ENCODE measurements at regions not wholly inside any gene's neighbourhood (a gene's known extent, or its start where the extent isn't known, plus 50 kb on each side); places are given as distances from the start of the nearest gene placed in this dataset.
"Not testable (repeated sequence)": the region's sequence is repeated elsewhere in the genome, so short reads cannot be mapped to it uniquely, and the experiment has no call there.

GRCh38 chr3:166836836-166837235, 543.3 kb downstream of the ZBBX start:
- no peak for DNase-seq

- no peak for DNase-seq
These were observed 550.2 kb downstream of the ZBBX start for GRCh38 chr3:166829896-166830295.

GRCh38 chr3:166818464-166818863, 561.6 kb downstream of the ZBBX start:
- no peak for DNase-seq

GRCh38 chr3:166817269-166817668, 562.8 kb downstream of the ZBBX start:
- not testable (repeated sequence) for DNase-seq

DNA sequence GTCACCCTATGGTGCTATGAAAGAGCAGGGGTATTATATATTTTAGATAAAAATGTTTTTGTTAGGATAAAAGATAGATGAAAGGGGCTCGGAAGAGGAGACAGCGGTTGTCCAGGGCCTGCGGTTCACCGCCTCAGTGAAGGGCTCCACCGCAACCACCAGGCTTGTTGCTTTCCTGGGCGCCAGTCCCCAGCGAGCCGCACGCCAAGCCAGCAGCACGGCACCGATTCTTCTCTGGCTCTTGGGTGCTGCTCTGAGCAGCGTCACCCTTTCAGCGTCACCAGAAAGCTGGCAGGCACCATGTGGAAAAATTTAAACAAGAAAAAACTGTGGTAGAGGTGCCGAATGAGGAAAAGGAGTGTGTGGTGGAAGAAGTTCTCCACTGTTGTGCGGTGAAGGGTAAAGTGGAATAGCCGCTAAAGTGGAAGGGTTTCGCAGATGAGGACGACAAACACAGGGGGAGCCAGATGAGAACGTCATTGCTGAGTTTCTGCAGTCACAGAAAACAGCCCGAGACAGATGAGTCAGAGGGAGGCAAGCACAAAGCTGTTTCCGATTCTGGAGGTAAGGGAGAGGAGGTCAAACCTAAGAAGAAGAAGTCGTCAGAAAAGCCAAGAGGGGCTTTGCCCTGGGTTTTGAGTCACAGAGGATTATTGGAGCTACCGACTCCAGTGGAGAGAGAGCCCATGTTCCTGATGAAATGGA, 569.2 kb downstream of the ZBBX start:
- no peak for DNase-seq

DNA sequence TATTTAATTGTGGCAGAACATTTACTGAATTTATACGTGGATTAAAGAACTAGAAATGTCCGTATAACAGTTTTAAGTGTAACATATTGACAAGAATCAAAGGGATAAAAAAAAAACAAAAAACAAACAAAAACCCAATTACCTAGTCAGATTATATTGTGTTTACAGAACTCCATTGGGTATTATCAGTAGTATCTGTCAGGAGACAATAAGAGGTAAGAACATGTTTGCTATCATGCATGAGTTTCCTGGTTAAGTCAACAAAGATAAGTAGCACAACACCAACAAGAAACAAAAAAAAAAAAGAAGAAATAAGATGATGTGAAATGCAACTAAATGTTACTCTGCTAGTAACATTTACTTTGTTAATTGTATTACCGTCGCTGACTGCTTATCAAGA, 570.6 kb downstream of the ZBBX start:
- DNase-seq, result no peak

- DNase-seq, result no peak
These were observed 591.2 kb downstream of the ZBBX start for GRCh38 chr3:166788936-166789335.

GRCh38 chr3:166785876-166786275, 594.2 kb downstream of the ZBBX start:
- no peak for DNase-seq

GRCh38 chr3:166783206-166783605, 596.9 kb downstream of the ZBBX start:
- no peak for DNase-seq

DNA sequence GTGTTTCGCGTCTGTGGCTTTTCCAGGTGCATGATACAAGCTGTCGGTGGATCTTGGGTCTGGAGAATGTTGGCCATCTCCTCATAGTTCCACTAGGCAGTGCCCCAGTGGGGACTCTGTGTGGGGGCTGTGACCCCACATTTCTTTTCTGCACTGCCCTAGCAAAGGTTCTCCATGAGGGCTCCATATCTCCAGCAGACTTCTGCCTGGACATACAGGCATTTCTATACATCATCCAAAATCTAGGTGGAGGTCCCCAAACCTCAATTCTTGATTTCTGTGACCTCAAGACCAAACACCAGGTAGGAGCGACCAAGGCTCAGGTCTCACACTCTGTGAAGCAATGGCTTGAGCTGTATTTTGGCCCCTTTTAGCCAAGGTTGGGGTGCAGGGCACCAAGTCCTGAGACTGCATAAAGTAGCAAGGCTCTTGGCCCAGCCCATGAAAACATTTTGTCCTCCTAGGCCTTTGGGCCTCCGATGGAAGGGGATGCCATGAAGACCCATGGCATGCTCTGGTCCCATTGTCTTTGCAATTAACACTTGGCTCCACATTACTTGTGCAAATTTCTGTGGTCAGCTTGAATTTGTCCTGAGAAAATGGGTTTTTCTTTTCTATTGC, 615.3 kb downstream of the ZBBX start:
- no peak for DNase-seq

GRCh38 chr3:166759736-166760513, 620.2 kb downstream of the ZBBX start:
- DNase-seq, result no peak

- DNase-seq, result no peak
These were observed 627.9 kb downstream of the ZBBX start for GRCh38 chr3:166752214-166752613.

DNA sequence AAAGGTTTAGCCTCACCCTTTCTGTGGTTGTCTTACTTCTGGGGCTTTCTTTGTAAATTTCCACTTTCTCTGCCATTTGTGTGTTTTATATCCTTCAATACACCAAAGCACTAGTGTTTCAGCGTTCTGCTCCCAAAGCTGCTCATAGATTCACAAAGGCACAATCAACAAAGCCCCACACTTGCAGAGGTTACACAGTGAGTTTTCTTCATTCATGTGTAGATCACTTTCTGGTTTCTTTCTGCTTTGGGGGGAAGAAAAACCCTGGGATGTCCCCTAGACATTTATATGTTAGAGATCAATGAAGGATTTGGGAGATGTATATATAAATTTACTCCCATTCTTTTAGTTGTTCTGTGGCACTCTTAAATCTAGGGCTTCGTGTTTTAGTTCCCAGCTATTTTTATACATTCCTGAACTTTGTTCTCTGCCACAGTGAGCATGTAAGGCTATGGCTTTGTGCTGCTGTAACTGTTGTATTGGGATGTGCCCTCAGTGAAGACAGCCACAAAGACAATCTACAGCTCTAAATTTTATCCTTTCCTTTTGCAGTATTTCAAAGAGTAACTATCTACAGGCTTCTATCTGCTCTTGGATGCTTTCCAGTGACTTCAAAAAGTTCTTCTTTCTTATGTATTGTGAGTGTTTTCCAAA, 636.5 kb downstream of the ZBBX start:
- no peak for DNase-seq

DNA sequence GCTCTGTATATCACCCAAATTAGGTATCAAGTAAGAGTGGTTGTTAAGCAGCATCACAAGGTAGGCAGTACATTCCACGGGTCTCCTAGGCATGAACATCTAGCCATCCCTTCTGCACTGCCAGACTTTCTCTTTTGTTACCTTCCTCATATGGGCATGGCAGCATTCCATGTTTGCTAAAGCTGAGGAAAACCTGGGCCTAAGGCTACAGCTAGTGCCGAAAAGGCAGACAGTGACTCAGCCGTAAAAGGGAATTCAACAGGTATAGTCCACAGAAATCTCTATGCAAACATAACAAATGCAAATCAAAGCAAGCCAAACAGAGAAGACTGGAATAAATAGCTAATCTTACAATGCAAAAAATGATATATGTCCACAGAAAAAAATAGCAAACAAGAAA, 645.4 kb downstream of the ZBBX start:
- DNase-seq, result no peak

- no peak for DNase-seq
These were observed 648.4 kb downstream of the ZBBX start for GRCh38 chr3:166731701-166732100.

GRCh38 chr3:166721466-166721865, 658.6 kb downstream of the ZBBX start:
- no peak for DNase-seq

DNA sequence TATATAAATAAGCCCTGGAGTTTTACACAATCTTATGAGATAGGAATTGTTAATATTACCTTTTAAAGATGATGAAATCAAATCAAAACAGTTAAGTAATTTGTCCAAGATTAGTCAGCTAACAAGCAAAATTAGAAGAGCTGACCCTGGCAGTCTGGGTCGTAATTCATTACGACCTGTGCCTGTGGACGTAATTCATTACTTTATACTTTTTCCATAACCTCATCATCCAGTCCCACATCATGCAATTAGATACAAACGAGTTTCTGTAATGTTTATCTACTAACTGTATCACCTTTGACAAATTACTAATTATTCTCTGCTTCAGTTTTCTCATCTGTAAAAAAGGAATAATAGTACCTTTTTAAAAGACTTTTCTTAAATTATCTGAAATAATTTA, 665.9 kb downstream of the ZBBX start:
- no peak for DNase-seq

DNA sequence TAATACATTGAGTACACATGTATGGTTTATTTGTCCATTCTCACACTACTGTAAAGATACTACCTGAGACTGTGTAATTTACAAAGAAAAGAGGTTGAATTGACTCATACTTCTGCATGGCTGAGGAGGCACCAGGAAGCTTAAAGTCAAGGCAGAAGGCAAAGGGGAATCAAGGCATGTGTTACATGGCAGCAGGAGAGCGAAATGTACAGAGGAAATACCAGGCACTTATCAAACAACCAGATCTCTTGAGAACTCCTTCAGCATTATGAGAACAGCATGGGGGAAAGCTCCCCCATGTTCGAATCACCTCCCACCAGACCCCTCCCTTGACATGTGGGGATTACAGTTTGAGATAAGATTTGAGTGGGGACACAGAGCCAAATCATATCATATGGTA, 666.3 kb downstream of the ZBBX start:
- no peak for DNase-seq

GRCh38 chr3:166706094-166706493, 674.0 kb downstream of the ZBBX start:
- no peak for DNase-seq

- DNase-seq, result no peak
These were observed 682.6 kb downstream of the ZBBX start for GRCh38 chr3:166697495-166697894.

DNA sequence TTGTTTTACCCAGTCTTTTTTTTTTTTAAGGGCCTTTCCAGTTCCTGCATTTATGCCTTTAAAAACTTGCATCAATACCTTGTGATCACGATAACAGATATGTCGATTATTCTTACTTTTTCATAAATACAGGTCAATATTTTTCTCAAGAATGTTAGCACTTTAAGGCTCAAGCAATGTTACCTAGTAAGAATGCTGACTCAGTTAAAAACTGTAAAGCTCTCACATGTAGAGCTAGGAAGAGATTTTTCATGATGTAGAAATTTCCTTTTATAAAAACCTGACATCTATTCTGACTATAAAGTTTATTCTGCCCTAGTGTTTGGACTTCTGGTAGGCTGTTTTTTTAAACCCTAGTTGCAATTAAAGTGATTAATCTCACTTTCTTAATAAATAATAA, 684.0 kb downstream of the ZBBX start:
- DNase-seq, result no peak

- DNase-seq, result no peak
These were observed 691.4 kb downstream of the ZBBX start for GRCh38 chr3:166688665-166689064.

Measured in anterior cingulate cortex (tissue), 58 donors.